CD4-positive, CD25-positive, alpha-beta regulatory T cell (primary cell): ENCODE measurements at regions not wholly inside any gene's neighbourhood (a gene's known extent, or its start where the extent isn't known, plus 50 kb on each side); places are given as distances from the start of the nearest gene placed in this dataset.
"Not testable (repeated sequence)": the region's sequence is repeated elsewhere in the genome, so short reads cannot be mapped to it uniquely, and the experiment has no call there.

Experiments
- ATAC-seq, 2 donors: fragments of 150-1000 bp; cut with Tn5 transposase; one replicate each; pipeline ENCODE4 v1.10.0; 2021; ENCODE audit warnings: low read depth in 2 of 2, moderate number of reproducible peaks in 2 of 2, moderate library complexity in 1 of 2
- DNase-seq, 3 donors: peaks; one replicate each; pipeline versions ENCODE4 v3.0.0 to v3.0.0-alpha.2; 2012 to 2022; ENCODE audit warnings: mixed read lengths in 1 of 3
- H3K27ac ChIP-seq: one replicate; pipeline ENCODE4 v1.7.0; 2013; ENCODE audit warnings: mild to moderate bottlenecking, low read length; ENCODE audit not compliant: insufficient read depth, poor library complexity, severe bottlenecking
- H3K27me3 ChIP-seq: one replicate; pipeline ENCODE4 v1.7.0; 2013; ENCODE audit warnings: low read length; ENCODE audit not compliant: control insufficient read depth, insufficient read depth
- H3K36me3 ChIP-seq: one replicate; pipeline ENCODE4 v1.7.0; 2013; ENCODE audit warnings: mild to moderate bottlenecking, low read length, moderate library complexity; ENCODE audit not compliant: control insufficient read depth, insufficient read depth
- H3K4me1 ChIP-seq: 2 replicates; pipeline ENCODE4 v1.7.0; 2013; ENCODE audit warnings: mild to moderate bottlenecking, low read length; ENCODE audit not compliant: insufficient read depth, control insufficient read depth, poor library complexity, severe bottlenecking
- H3K4me3 ChIP-seq: one replicate; pipeline ENCODE4 v1.7.0; 2013; ENCODE audit warnings: low read depth, mild to moderate bottlenecking, low read length, moderate library complexity
- H3K9me3 ChIP-seq, 2 experiments: 1 replicate in 1 of 2; 2 replicates in 1 of 2; pipeline ENCODE4 v1.7.0; 2013; ENCODE audit warnings: low read length in 2 of 2, mild to moderate bottlenecking in 1 of 2, moderate library complexity in 1 of 2; ENCODE audit not compliant: control insufficient read depth in 2 of 2
- H3K27ac Mint-ChIP-seq, 3 donors: one replicate each; pipeline ENCODE4 v1.8.0; 2020 to 2022; ENCODE audit warnings: mild to moderate bottlenecking in 3 of 3, mixed read lengths in 3 of 3, moderate library complexity in 2 of 3
- H3K27me3 Mint-ChIP-seq: one replicate; pipeline ENCODE4 v1.8.0; 2022; ENCODE audit warnings: mild to moderate bottlenecking, mixed read lengths
- H3K36me3 Mint-ChIP-seq: one replicate; pipeline ENCODE4 v1.8.0; 2020; ENCODE audit warnings: mixed read lengths
- H3K4me1 Mint-ChIP-seq, 4 donors: one replicate each; pipeline ENCODE4 v1.8.0; 2020 to 2022; ENCODE audit warnings: mixed read lengths in 4 of 4, mild to moderate bottlenecking in 1 of 4
- H3K4me3 Mint-ChIP-seq, 4 donors: one replicate each; pipeline ENCODE4 v1.8.0; 2020 to 2022; ENCODE audit warnings: mild to moderate bottlenecking in 4 of 4, mixed read lengths in 4 of 4, moderate library complexity in 3 of 4
- H3K9me3 Mint-ChIP-seq, 7 donors: one replicate each; pipeline ENCODE4 v1.8.0; 2020 to 2022; ENCODE audit warnings: mixed read lengths in 7 of 7, mild to moderate bottlenecking in 3 of 7, moderate library complexity in 2 of 7

GRCh38 chr12:82627799-82628198, 58.9 kb upstream of the TMTC2 start:
- ATAC-seq = no peak
- Histone ChIP-seq H3K9me3 (no peaks in the 10 kb centered on the region), H3K27me3 (no peaks in the 10 kb centered on the region), H3K27ac (no peak overlapping the region), H3K4me1 (no peaks in the 10 kb centered on the region), H3K36me3 (no peaks in the 10 kb centered on the region), H3K4me3 (no peak overlapping the region)
- peaks cover 2 to 5% (median 2%) of the 10 kb centered on the region in 7 donors for H3K9me3 Mint-ChIP-seq
- H3K4me1 Mint-ChIP-seq = no peaks in the 10 kb centered on the region
- no peak overlapping the region for H3K27ac Mint-ChIP-seq
- no peaks in the 10 kb centered on the region for H3K27me3 Mint-ChIP-seq
- H3K36me3 Mint-ChIP-seq = no peaks in the 10 kb centered on the region
- no peak overlapping the region for H3K4me3 Mint-ChIP-seq
- no peak for DNase-seq

GRCh38 chr12:82634495-82635258, 52.0 kb upstream of the TMTC2 start:
- H3K27ac Mint-ChIP-seq, H3K27me3 Mint-ChIP-seq, H3K4me3 ChIP-seq, H3K36me3 Mint-ChIP-seq, H3K4me1 Mint-ChIP-seq, ATAC-seq, H3K27me3 ChIP-seq, H3K4me1 ChIP-seq, H3K4me3 Mint-ChIP-seq, H3K27ac ChIP-seq, H3K9me3 ChIP-seq, H3K9me3 Mint-ChIP-seq, H3K36me3 ChIP-seq, DNase-seq: not testable (repeated sequence)

- no peak for ATAC-seq
Observed at GRCh38 chr12:82635263-82635662, 51.4 kb upstream of the TMTC2 start.

More at GRCh38 chr12:82635263-82635662, 51.4 kb upstream of the TMTC2 start:
- Mint-ChIP-seq H3K4me1 (no peaks in the 10 kb centered on the region), H3K9me3 (peaks cover 2 to 6% (median 3%) of the 10 kb centered on the region in 7 donors), H3K27me3 (no peaks in the 10 kb centered on the region), H3K27ac (no peak overlapping the region), H3K4me3 (no peak overlapping the region), H3K36me3 (no peaks in the 10 kb centered on the region)
- no peak for DNase-seq
- Histone ChIP-seq H3K27ac (no peak overlapping the region), H3K27me3 (no peaks in the 10 kb centered on the region), H3K4me3 (no peak overlapping the region), H3K9me3 (no peaks in the 10 kb centered on the region), H3K36me3 (no peaks in the 10 kb centered on the region), H3K4me1 (no peaks in the 10 kb centered on the region)
